HG03175 (cell line): ENCODE measurements at regions not wholly inside any gene's neighbourhood (a gene's known extent, or its start where the extent isn't known, plus 50 kb on each side); places are given as distances from the start of the nearest gene placed in this dataset.
"Not testable (repeated sequence)": the region's sequence is repeated elsewhere in the genome, so short reads cannot be mapped to it uniquely, and the experiment has no call there.

Experiments
- ATAC-seq: cut with Tn5 transposase; IDR thresholded peaks from one replicate; pipeline ENCODE4 v1.9.1; 2021; ENCODE audit warnings: mild to moderate bottlenecking, moderate library complexity; ENCODE audit not compliant: unreplicated experiment

- ATAC-seq = no peak
These were observed 487.3 kb upstream of the NETO1 start for GRCh38 chr18:73355121-73355520.

- no peak for ATAC-seq
These were observed 484.8 kb upstream of the NETO1 start for GRCh38 chr18:73352546-73352945.

- ATAC-seq = no peak
These were observed 472.6 kb upstream of the NETO1 start for GRCh38 chr18:73340135-73340977.

- no peak for ATAC-seq
These were observed 463.5 kb upstream of the NETO1 start for GRCh38 chr18:73331212-73331772.

- ATAC-seq = not testable (repeated sequence)
These were observed 462.3 kb upstream of the NETO1 start for GRCh38 chr18:73330106-73330505.

GRCh38 chr18:73324187-73324831 is 456.5 kb upstream of the NETO1 start:
- not testable (repeated sequence) for ATAC-seq

GRCh38 chr18:73318739-73319479 is 451.1 kb upstream of the NETO1 start:
- ATAC-seq = no peak

GRCh38 chr18:73316513-73316912 is 448.7 kb upstream of the NETO1 start:
- no peak for ATAC-seq

- ATAC-seq = no peak
These were observed 447.6 kb upstream of the NETO1 start for GRCh38 chr18:73315381-73315780.

- ATAC-seq = no peak
These were observed 445.7 kb upstream of the NETO1 start for GRCh38 chr18:73313476-73313875.

- ATAC-seq = no peak
These were observed 428.9 kb upstream of the NETO1 start for GRCh38 chr18:73296686-73297085.

GRCh38 chr18:73292156-73292555 is 424.4 kb upstream of the NETO1 start:
- ATAC-seq = no peak

GRCh38 chr18:73288813-73289212 is 421.0 kb upstream of the NETO1 start:
- ATAC-seq = no peak

- ATAC-seq = no peak
These were observed 418.8 kb upstream of the NETO1 start for GRCh38 chr18:73286584-73286983.

GRCh38 chr18:73283788-73284187 is 416.0 kb upstream of the NETO1 start:
- ATAC-seq = no peak

- ATAC-seq = no peak
These were observed 415.2 kb upstream of the NETO1 start for GRCh38 chr18:73283032-73283431.

- ATAC-seq = no peak
These were observed 411.7 kb upstream of the NETO1 start for GRCh38 chr18:73279498-73279897.

- ATAC-seq = no peak
These were observed 407.2 kb upstream of the NETO1 start for GRCh38 chr18:73274812-73275621.

- ATAC-seq = no peak
These were observed 403.3 kb upstream of the NETO1 start for GRCh38 chr18:73270920-73271634.

- ATAC-seq = no peak
These were observed 396.8 kb upstream of the NETO1 start for GRCh38 chr18:73264562-73264921.
